HepG2 (cell line): ENCODE measurements at regions not wholly inside any gene's neighbourhood (a gene's known extent, or its start where the extent isn't known, plus 50 kb on each side); places are given as distances from the start of the nearest gene placed in this dataset.

Source experiments
- ATAC-seq: fragments of 200-7000 bp; cut with Tn5 transposase; 3 replicates; pipeline ENCODE4 v1.9.1; 2020; ENCODE audit warnings: mild to moderate bottlenecking, moderate library complexity
- BruUV-seq: library from RNA; stranded (reverse); fragments of 400-500 nt; replicated peaks from 2 replicates; lab custom pipeline; 2021; lab: Mats Ljungman, UMichigan
- CTCF ChIA-PET: fragments of 300-600 bp; formaldehyde crosslinking; extraction: SDS; loops from one replicate; lab custom pipeline; 2021; ENCODE audit warnings: low total read pairs, inconsistent platforms, low intra/inter-chr PET ratio; lab: Yijun Ruan, JAX
- POLR2A ChIA-PET: fragments of 350-600 bp; sonication (Branson Sonifier 250); formaldehyde crosslinking; loops from one replicate; lab custom pipeline; 2020; ENCODE audit warnings: antibody characterized with exemption, inconsistent platforms; lab: Yijun Ruan, JAX
- DNase-seq: peaks from one replicate; pipeline ENCODE4 v3.0.0-alpha.2; 2015; ENCODE audit warnings: low spot score
- FAIRE-seq: peaks from 3 replicates; lab custom pipeline; 2011; peaks lifted over from hg19 to GRCh38; lab: Jason Lieb, UNC
- H2AFZ ChIP-seq: one replicate; pipeline ENCODE4 v1.6.1; 2011; ENCODE audit warnings: low read length, inconsistent platforms
- H3K27ac ChIP-seq: fragments of 300-600 bp; 3 replicates; pipeline ENCODE4 v1.8.0; 2011; ENCODE audit warnings: mixed run types, mild to moderate bottlenecking, mixed read lengths, low read length, inconsistent platforms; ENCODE audit not compliant: insufficient read depth; ENCODE audit errors: extremely low read length
- H3K27me3 ChIP-seq, 2 experiments: fragments of 200-600 bp in 1 of 2; 2 replicates in 1 of 2; 3 replicates in 1 of 2; pipeline versions ENCODE4 v1.6.0 to v1.8.0; 2011; ENCODE audit warnings: low read length in 2 of 2, mild to moderate bottlenecking in 2 of 2, moderate library complexity in 2 of 2, inconsistent platforms in 1 of 2; ENCODE audit not compliant: insufficient read depth in 2 of 2, control insufficient read depth in 1 of 2
- H3K36me3 ChIP-seq, 2 experiments: fragments of 200-600 bp in 1 of 2; replicated peaks in 1 of 2; 2 replicates in 1 of 2; 3 replicates in 1 of 2; pipeline versions ENCODE4 v1.5.1 to v1.8.0; 2011; ENCODE audit warnings: low read length in 2 of 2, inconsistent platforms in 1 of 2; ENCODE audit not compliant: insufficient read depth in 2 of 2, control insufficient read depth in 1 of 2
- H3K4me1 ChIP-seq: 2 replicates; pipeline ENCODE4 v1.5.1; 2012; ENCODE audit warnings: low read length, inconsistent platforms; ENCODE audit not compliant: insufficient read depth
- H3K4me2 ChIP-seq: 2 replicates; pipeline ENCODE4 v1.6.0; 2011; ENCODE audit warnings: low read depth, low read length, inconsistent platforms
- H3K4me3 ChIP-seq, 3 experiments: fragments of 200-600 bp in 1 of 3; sonication (generic), shearing (Covaris generic) in 1 of 3; replicated peaks in 1 of 3; 2 replicates each; pipeline ENCODE4 v1.5.1; 2011 to 2016; ENCODE audit warnings: low read length in 3 of 3, inconsistent platforms in 2 of 3, low read depth in 2 of 3, mild to moderate bottlenecking in 2 of 3, control low read depth in 1 of 3, mixed read lengths in 1 of 3; ENCODE audit not compliant: insufficient read depth in 1 of 3
- H3K79me2 ChIP-seq: one replicate; pipeline ENCODE4 v1.6.1; 2011; ENCODE audit warnings: low read length, inconsistent platforms; ENCODE audit not compliant: insufficient read depth
- H3K9ac ChIP-seq: 2 replicates; pipeline ENCODE4 v1.6.0; 2011; ENCODE audit warnings: mild to moderate bottlenecking, low read depth, low read length, inconsistent platforms; ENCODE audit not compliant: insufficient read depth
- H3K9me3 ChIP-seq: 2 replicates; pipeline ENCODE4 v1.5.1; 2012; ENCODE audit warnings: mild to moderate bottlenecking, low read length
- H4K20me1 ChIP-seq: 2 replicates; pipeline ENCODE4 v1.6.0; 2011; ENCODE audit warnings: inconsistent platforms, mild to moderate bottlenecking, low read length, moderate library complexity; ENCODE audit not compliant: insufficient read depth
- BORCS8-MEF2B ChIP-seq: sonication (generic); formaldehyde crosslinking; IDR thresholded peaks from 2 replicates; pipeline ENCODE4 v1.8.0; 2022; ENCODE audit warnings: mild to moderate bottlenecking, missing genetic modification reagents
- E2F2 ChIP-seq: sonication (generic); formaldehyde crosslinking; IDR thresholded peaks from 2 replicates; pipeline ENCODE4 v1.4.0; 2020; ENCODE audit warnings: missing genetic modification reagents, borderline replicate concordance
- ELF3 ChIP-seq: IDR thresholded peaks from 2 replicates; pipeline ENCODE4 v1.6.1; 2016; ENCODE audit warnings: missing genetic modification reagents, missing compliant biosample characterization
- HOXA7 ChIP-seq: sonication (generic); formaldehyde crosslinking; IDR thresholded peaks from 2 replicates; pipeline ENCODE4 v1.8.1; 2022; ENCODE audit warnings: mild to moderate bottlenecking, missing genetic modification reagents, moderate library complexity
- MAFK ChIP-seq, 2 experiments: IDR thresholded peaks in 1 of 2; conservative IDR thresholded peaks in 1 of 2; 2 replicates each; pipeline ENCODE4 v1.6.1; 2011; ENCODE audit warnings: improper control_type of control experiment in 2 of 2, low read length in 2 of 2
- RXRA ChIP-seq: sonication (generic); formaldehyde crosslinking; IDR thresholded peaks from 2 replicates; pipeline ENCODE4 v1.5.1; 2020; ENCODE audit warnings: missing genetic modification reagents
- SMAD1 ChIP-seq: sonication (generic); formaldehyde crosslinking; IDR thresholded peaks from 2 replicates; pipeline ENCODE4 v1.4.0; 2020; ENCODE audit warnings: missing genetic modification reagents, low read depth, mild to moderate bottlenecking, borderline replicate concordance
- SOX13 ChIP-seq, 3 experiments: fragments of 450-650 bp in 1 of 3; sonication (generic) in 1 of 3; formaldehyde crosslinking in 1 of 3; IDR thresholded peaks in 2 of 3; conservative IDR thresholded peaks in 1 of 3; 2 replicates each; pipeline versions ENCODE4 v1.5.0 to v1.6.1; 2016 to 2020; ENCODE audit warnings: antibody characterized with exemption in 1 of 3, mild to moderate bottlenecking in 1 of 3, missing compliant biosample characterization in 1 of 3, missing genetic modification reagents in 1 of 3, moderate library complexity in 1 of 3
- SP2 ChIP-seq: sonication (generic); formaldehyde crosslinking; IDR thresholded peaks from 2 replicates; pipeline ENCODE4 v1.5.1; 2020; ENCODE audit warnings: mild to moderate bottlenecking, missing genetic modification reagents
- USF2 ChIP-seq, 2 experiments: sonication (generic) in 1 of 2; formaldehyde crosslinking in 1 of 2; IDR thresholded peaks; 2 replicates each; pipeline versions ENCODE4 v1.5.1 to v1.6.1; 2011 to 2020; ENCODE audit warnings: borderline replicate concordance in 1 of 2, low read depth in 1 of 2, low read length in 1 of 2, mild to moderate bottlenecking in 1 of 2, missing genetic modification reagents in 1 of 2, moderate library complexity in 1 of 2
- ZBTB1 ChIP-seq: sonication (generic); formaldehyde crosslinking; IDR thresholded peaks from 2 replicates; pipeline ENCODE4 v1.4.0; 2020; ENCODE audit warnings: missing genetic modification reagents, borderline replicate concordance
- ZGPAT ChIP-seq: IDR thresholded peaks from 2 replicates; pipeline ENCODE4 v1.6.1; 2016; ENCODE audit warnings: mild to moderate bottlenecking
- ZMAT3 ChIP-seq: sonication (generic); formaldehyde crosslinking; conservative IDR thresholded peaks from 2 replicates; pipeline ENCODE4 v1.7.0; 2021; ENCODE audit warnings: missing genetic modification reagents
- ZNF224 ChIP-seq: sonication (generic); formaldehyde crosslinking; IDR thresholded peaks from 2 replicates; pipeline ENCODE4 v1.5.0; 2020; ENCODE audit warnings: mild to moderate bottlenecking, missing genetic modification reagents
- ZNF431 ChIP-seq: sonication (generic); formaldehyde crosslinking; IDR thresholded peaks from 2 replicates; pipeline ENCODE4 v1.9.0; 2022; ENCODE audit warnings: missing genetic modification reagents, low read depth, mild to moderate bottlenecking, borderline replicate concordance
- WGBS: methylation state at CpG from one replicate; pipeline ENCODE4 v1.1.6; 2017; ENCODE audit warnings: low lambda C conversion rate; 5-methylcytosine and 5-hydroxymethylcytosine counted together
- in situ Hi-C: cut with HindIII; loops from 2 replicates; pipeline ENCODE4 v1.10.0; 2017; ENCODE audit warnings: low pct_unique_long_range_greater_than_20kb; ENCODE audit not compliant: extremely low pct_ligation_motif_present
- intact Hi-C: fragments of 100-400 bp; cut with micrococcal nuclease; formaldehyde crosslinking; loops from one replicate; pipeline ENCODE4 v1.10.0; 2022; ENCODE audit not compliant: unreplicated experiment

GRCh38 chr3:125767641-125768040, 172.3 kb upstream of the OSBPL11 start:
- Histone ChIP-seq H3K4me2 (no peak overlapping the region), H3K27ac (no peak overlapping the region), H3K4me1 (no peaks in the 10 kb centered on the region), H3K36me3 (no peaks in the 10 kb centered on the region), H3K79me2 (no peaks in the 10 kb centered on the region), H3K27me3 (peaks cover 0 to 4% of the 10 kb centered on the region in 2 experiments; a peak in 2 of 5 replicates), H4K20me1 (no peaks in the 10 kb centered on the region), H3K9ac (no peak overlapping the region), H3K4me3 (no peak overlapping the region), H2AFZ (no peak overlapping the region), H3K9me3 (no peaks in the 10 kb centered on the region)
- ATAC-seq (no peak), DNase-seq (no peak), FAIRE-seq (no peak)
- ChIA-PET CTCF (no interaction called here), POLR2A (no interaction called here)
- intact Hi-C loops: loop anchor here (5.0 kb wide), 1 partner anchor 170 kb away; no protein-coding TSS in a partner anchor
- WGBS: 84% methylated on average over 13 of the region's 14 CpGs
- in situ Hi-C loops: no loop called here
- no TSS peak for BruUV-seq
- TF ChIP-seq RXRA (CRISPR knock-in tag): no peak
- TF ChIP-seq ELF3 (CRISPR knock-in tag): no peak
- TF ChIP-seq SP2 (CRISPR knock-in tag): no peak
- no peak for TF ChIP-seq E2F2 (CRISPR knock-in tag)
- no peak for TF ChIP-seq ZMAT3 (CRISPR knock-in tag)
- TF ChIP-seq USF2 (IDR thresholded peaks at IDR 0.05; ENCODE audit: low read depth, low read length): no peak
- TF ChIP-seq USF2 (CRISPR knock-in tag; IDR thresholded peaks at IDR 0.05; ENCODE audit: borderline replicate concordance): no peak
- TF ChIP-seq HOXA7 (CRISPR knock-in tag): no peak
- no peak for TF ChIP-seq ZBTB1 (CRISPR knock-in tag)
- no peak for TF ChIP-seq ZNF224 (CRISPR knock-in tag)
- TF ChIP-seq ZNF431 (CRISPR knock-in tag): no peak
- TF ChIP-seq BORCS8-MEF2B (CRISPR knock-in tag): no peak
- no peak for TF ChIP-seq MAFK (conservative IDR thresholded peaks at IDR 0.05 in 1 of 2, IDR thresholded peaks at IDR 0.05 in 1 of 2; ENCODE audit: low read length in 2 of 2)
- no peak for TF ChIP-seq ZGPAT (CRISPR knock-in tag)
- no peak for TF ChIP-seq SMAD1 (CRISPR knock-in tag)
- TF ChIP-seq SOX13 (IDR thresholded peaks at IDR 0.05): no peak
- no peak for TF ChIP-seq SOX13 (CRISPR knock-in tag; conservative IDR thresholded peaks at IDR 0.05 in 1 of 2, IDR thresholded peaks at IDR 0.05 in 1 of 2)
